Mesenchymal stem cell (in vitro differentiated cells and primary cell): ENCODE measurements at regions not wholly inside any gene's neighbourhood (a gene's known extent, or its start where the extent isn't known, plus 50 kb on each side); places are given as distances from the start of the nearest gene placed in this dataset.

Source experiments
- DNase-seq: peaks from one replicate; pipeline ENCODE4 v3.0.0-alpha.2; 2013
- H2AFZ ChIP-seq: one replicate; pipeline ENCODE4 v1.6.1; 2013; ENCODE audit warnings: low read depth, mild to moderate bottlenecking, control low read depth, inconsistent platforms, low read length, moderate library complexity
- H2AK5ac ChIP-seq: 2 replicates; pipeline ENCODE4 v1.6.1; 2013; ENCODE audit warnings: low read length, moderate library complexity, mild to moderate bottlenecking, inconsistent platforms; ENCODE audit not compliant: severe bottlenecking
- H2BK120ac ChIP-seq: one replicate; pipeline ENCODE4 v1.6.1; 2013; ENCODE audit warnings: low read depth, mild to moderate bottlenecking, inconsistent platforms, low read length, moderate library complexity
- H2BK12ac ChIP-seq, 2 experiments: one replicate each; pipeline ENCODE4 v1.6.1; 2013; ENCODE audit warnings: inconsistent platforms in 2 of 2, low read length in 2 of 2, mild to moderate bottlenecking in 2 of 2, moderate library complexity in 2 of 2, control low read depth in 1 of 2
- H2BK15ac ChIP-seq: one replicate; pipeline ENCODE4 v1.6.1; 2013; ENCODE audit warnings: mild to moderate bottlenecking, low read depth, inconsistent platforms; ENCODE audit not compliant: poor library complexity, severe bottlenecking
- H2BK5ac ChIP-seq: 2 replicates; pipeline ENCODE4 v1.6.1; 2013; ENCODE audit warnings: low read depth, mild to moderate bottlenecking, low read length, control low read depth, inconsistent platforms; ENCODE audit not compliant: poor library complexity, severe bottlenecking
- H3K14ac ChIP-seq, 2 experiments: one replicate each; pipeline ENCODE4 v1.6.1; 2013; ENCODE audit warnings: inconsistent platforms in 2 of 2, low read length in 2 of 2, control low read depth in 1 of 2, mild to moderate bottlenecking in 1 of 2, moderate library complexity in 1 of 2
- H3K18ac ChIP-seq, 2 experiments: one replicate each; pipeline ENCODE4 v1.6.1; 2013; ENCODE audit warnings: inconsistent platforms in 2 of 2, low read length in 2 of 2, control low read depth in 1 of 2, low read depth in 1 of 2, mild to moderate bottlenecking in 1 of 2
- H3K23ac ChIP-seq, 2 experiments: one replicate each; pipeline ENCODE4 v1.6.1; 2013; ENCODE audit warnings: inconsistent platforms in 2 of 2, low read length in 2 of 2, mild to moderate bottlenecking in 2 of 2, moderate library complexity in 2 of 2, control low read depth in 1 of 2
- H3K27ac ChIP-seq: 2 replicates; pipeline ENCODE4 v1.5.1; 2013; ENCODE audit warnings: mild to moderate bottlenecking, moderate library complexity, low read length, control low read depth, inconsistent platforms; ENCODE audit not compliant: poor library complexity, severe bottlenecking
- H3K27me3 ChIP-seq, 2 experiments: 2 replicates each; pipeline versions ENCODE4 v1.6.1 to v1.7.0; 2013; ENCODE audit warnings: low read length in 2 of 2, mild to moderate bottlenecking in 2 of 2, moderate library complexity in 2 of 2, control low read depth in 1 of 2, inconsistent platforms in 1 of 2; ENCODE audit not compliant: control insufficient read depth in 1 of 2, insufficient read depth in 1 of 2
- H3K36me3 ChIP-seq, 2 experiments: 2 replicates each; pipeline versions ENCODE4 v1.6.1 to v1.7.0; 2013; ENCODE audit warnings: low read length in 2 of 2, control low read depth in 1 of 2, inconsistent platforms in 1 of 2, low read depth in 1 of 2, mild to moderate bottlenecking in 1 of 2; ENCODE audit not compliant: insufficient read depth in 2 of 2, control insufficient read depth in 1 of 2
- H3K4ac ChIP-seq, 2 experiments: one replicate each; pipeline ENCODE4 v1.6.1; 2013; ENCODE audit warnings: inconsistent platforms in 2 of 2, low read length in 2 of 2, mild to moderate bottlenecking in 2 of 2, moderate library complexity in 2 of 2, control low read depth in 1 of 2, low read depth in 1 of 2
- H3K4me1 ChIP-seq: 2 replicates; pipeline ENCODE4 v1.6.1; 2013; ENCODE audit warnings: low read depth, low read length, control low read depth; ENCODE audit not compliant: control insufficient read depth, insufficient read depth
- H3K4me2 ChIP-seq: 2 replicates; pipeline ENCODE4 v1.6.1; 2013; ENCODE audit warnings: low read length, mild to moderate bottlenecking, inconsistent platforms; ENCODE audit not compliant: poor library complexity, severe bottlenecking
- H3K4me3 ChIP-seq, 2 experiments: 2 replicates each; pipeline versions ENCODE4 v1.5.1 to v1.7.0; 2013; ENCODE audit warnings: low read length in 2 of 2, mild to moderate bottlenecking in 2 of 2, control low read depth in 1 of 2, low read depth in 1 of 2; ENCODE audit not compliant: insufficient read depth in 1 of 2
- H3K79me1 ChIP-seq: replicated peaks from 2 replicates; pipeline ENCODE4 v1.6.1; 2013; ENCODE audit warnings: mild to moderate bottlenecking, control low read depth, low read length, inconsistent platforms; ENCODE audit not compliant: poor library complexity, severe bottlenecking
- H3K9ac ChIP-seq: 2 replicates; pipeline ENCODE4 v1.7.0; 2013; ENCODE audit warnings: mild to moderate bottlenecking, low read length, moderate library complexity
- H3K9me3 ChIP-seq: 2 replicates; pipeline ENCODE4 v1.7.0; 2013; ENCODE audit warnings: mild to moderate bottlenecking, low read length; ENCODE audit not compliant: control insufficient read depth
- H4K8ac ChIP-seq: one replicate; pipeline ENCODE4 v1.6.1; 2013; ENCODE audit warnings: inconsistent platforms, mild to moderate bottlenecking, low read length, moderate library complexity
- H4K91ac ChIP-seq: one replicate; pipeline ENCODE4 v1.6.1; 2013; ENCODE audit warnings: mild to moderate bottlenecking, low read length, inconsistent platforms
- WGBS: methylation state at CpG from one replicate; pipeline ENCODE4 v1.1.7; 2013; ENCODE audit warnings: mixed read lengths; 5-methylcytosine and 5-hydroxymethylcytosine counted together

DNA sequence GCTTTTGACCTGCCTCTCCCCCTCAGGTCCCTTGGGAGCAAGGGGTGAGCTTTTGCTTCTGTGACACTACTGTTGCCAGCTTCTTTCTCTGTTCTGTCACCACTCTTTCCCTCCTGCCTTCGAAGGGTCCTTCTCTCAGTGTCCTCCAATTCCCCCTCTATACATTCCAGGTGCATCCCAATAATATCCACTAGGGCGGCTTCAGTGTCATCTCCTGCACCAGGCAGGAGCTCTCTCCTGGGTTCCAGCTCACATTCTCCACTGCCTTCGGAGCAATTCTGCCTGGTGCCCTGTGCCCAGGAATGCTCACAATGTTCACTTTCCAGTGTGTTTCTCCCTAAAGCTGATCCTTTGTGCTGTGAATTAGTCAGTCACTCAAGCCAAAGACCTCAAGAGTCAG lies 83.9 kb upstream of the CXCL14 start:
- no peak overlapping the region for H3K4me3 ChIP-seq
- WGBS: 68% methylated on average over 3 of the region's 3 CpGs
- H3K4me2 ChIP-seq: no peak overlapping the region

DNA sequence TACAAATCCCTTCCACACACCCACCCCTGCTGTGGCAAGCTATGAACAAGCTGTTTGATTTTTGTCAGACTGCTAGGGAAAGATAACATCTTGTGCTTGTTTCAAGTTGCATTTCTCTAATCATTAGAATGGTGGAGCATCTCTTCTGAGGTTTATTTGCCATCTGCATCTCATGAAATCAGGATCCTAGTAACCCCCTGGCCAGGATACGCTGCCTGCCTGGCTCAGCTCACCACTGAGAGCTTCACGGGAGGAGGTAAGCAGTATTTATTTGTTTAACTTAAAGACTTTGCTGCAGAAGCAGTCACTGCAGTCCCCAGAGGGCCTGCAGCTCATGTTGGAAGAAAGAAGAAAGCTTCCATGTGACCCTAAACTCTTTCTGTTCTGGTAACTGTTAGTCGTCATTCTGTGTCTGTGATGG lies 83.3 kb upstream of the CXCL14 start:
- H3K79me1 ChIP-seq: no peaks in the 10 kb centered on the region
- no peak overlapping the region for H3K18ac ChIP-seq
- no peak overlapping the region for H2BK5ac ChIP-seq
- no peak overlapping the region for H2AFZ ChIP-seq
- no peak overlapping the region for H3K4ac ChIP-seq
- 18% methylated on average over 3 of the region's 3 CpGs for WGBS
- H3K14ac ChIP-seq: no peak overlapping the region
- no peak overlapping the region for H2BK12ac ChIP-seq
- peaks cover 0 to 40% of the 10 kb centered on the region in 2 experiments for H3K27me3 ChIP-seq
- H3K36me3 ChIP-seq: no peaks in the 10 kb centered on the region
- no peak for DNase-seq
- peaks cover 5% of the 10 kb centered on the region for H3K4me1 ChIP-seq
- no peak overlapping the region for H2BK120ac ChIP-seq
- H2BK15ac ChIP-seq: no peak overlapping the region
- H3K27ac ChIP-seq: no peak overlapping the region
- H4K91ac ChIP-seq: no peak overlapping the region
- H3K9me3 ChIP-seq: no peaks in the 10 kb centered on the region
- H2AK5ac ChIP-seq: no peak overlapping the region
- H3K23ac ChIP-seq: no peak overlapping the region
- H4K8ac ChIP-seq: no peak overlapping the region
- H3K4me3 ChIP-seq: no peak overlapping the region
- H3K4me2 ChIP-seq: no peak overlapping the region
- H3K9ac ChIP-seq: no peak overlapping the region

More for the DNA sequence above, 83.9 kb upstream of the CXCL14 start:
- no peak overlapping the region for H2BK5ac ChIP-seq
- H3K27ac ChIP-seq: no peak overlapping the region
- H3K4ac ChIP-seq: no peak overlapping the region
- H3K79me1 ChIP-seq: no peaks in the 10 kb centered on the region
- H3K27me3 ChIP-seq: peaks cover 0 to 37% of the 10 kb centered on the region in 2 experiments
- no peak overlapping the region for H2AFZ ChIP-seq
- H2BK15ac ChIP-seq: no peak overlapping the region
- no peaks in the 10 kb centered on the region for H3K36me3 ChIP-seq
- no peak overlapping the region for H4K91ac ChIP-seq
- H3K9me3 ChIP-seq: no peaks in the 10 kb centered on the region
- peak overlapping the region in 1 of 2 experiments; percentile 9 for H3K14ac ChIP-seq
- H3K4me1 ChIP-seq: peaks cover 5% of the 10 kb centered on the region
- H3K9ac ChIP-seq: no peak overlapping the region
- H3K18ac ChIP-seq: no peak overlapping the region
- no peak overlapping the region for H2BK12ac ChIP-seq
- H2BK120ac ChIP-seq: no peak overlapping the region
- no peak overlapping the region for H2AK5ac ChIP-seq
- no peak overlapping the region for H3K23ac ChIP-seq
- no peak for DNase-seq
- H4K8ac ChIP-seq: no peak overlapping the region

DNA sequence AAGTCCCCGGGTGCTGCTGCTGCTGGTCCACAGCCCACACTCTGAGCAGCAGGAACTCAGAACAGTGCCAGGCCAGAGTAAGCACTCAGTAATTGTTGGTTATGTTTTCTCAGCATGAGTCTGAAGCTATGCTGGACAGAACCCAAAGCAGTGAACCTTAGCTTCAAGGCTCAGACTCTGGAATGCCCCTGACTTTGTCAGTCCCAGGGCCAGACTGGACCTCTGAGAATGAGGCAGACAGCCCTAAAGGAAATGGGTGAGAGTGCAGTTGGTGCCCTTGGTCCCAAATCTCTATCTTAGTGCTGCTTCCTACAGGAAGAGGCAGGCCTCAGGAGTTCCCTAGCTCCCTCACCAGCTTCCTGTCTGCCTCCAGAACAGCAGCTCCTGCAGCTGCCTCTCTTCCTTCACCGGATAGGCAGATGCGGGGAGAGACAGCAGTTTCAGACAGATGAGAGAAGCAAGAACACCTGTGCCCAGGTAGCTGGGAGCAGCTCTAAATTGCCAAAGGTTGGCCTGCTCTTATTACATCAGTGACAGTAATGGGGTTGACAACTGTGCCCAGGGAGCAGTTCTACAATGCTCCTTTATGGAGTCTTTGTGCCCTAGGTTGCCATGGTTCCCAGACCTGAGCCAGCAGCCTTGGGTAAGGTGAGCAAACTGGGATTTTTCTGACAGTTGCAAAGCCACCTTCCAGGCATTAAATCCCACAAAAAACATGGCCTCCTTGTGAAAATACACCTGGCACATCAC lies 82.2 kb upstream of the CXCL14 start:
- WGBS: 88% methylated on average over 3 of the region's 3 CpGs
- Histone ChIP-seq H2BK15ac (no peak overlapping the region), H2BK120ac (no peak overlapping the region), H3K27ac (peak overlapping the region; percentile 40), H3K23ac (no peak overlapping the region), H2BK12ac (no peak overlapping the region), H3K9ac (no peak overlapping the region), H3K18ac (no peak overlapping the region), H4K91ac (no peak overlapping the region), H3K9me3 (no peaks in the 10 kb centered on the region), H3K4ac (no peak overlapping the region), H3K79me1 (no peaks in the 10 kb centered on the region), H3K4me1 (peaks cover 5% of the 10 kb centered on the region), H3K4me3 (no peak overlapping the region), H2BK5ac (no peak overlapping the region), H4K8ac (no peak overlapping the region), H3K4me2 (no peak overlapping the region), H2AFZ (no peak overlapping the region), H3K36me3 (no peaks in the 10 kb centered on the region), H3K27me3 (peaks cover 0 to 42% of the 10 kb centered on the region in 2 experiments), H2AK5ac (no peak overlapping the region), H3K14ac (peak overlapping the region in 1 of 2 experiments; percentile 75)
- no peak for DNase-seq

DNA sequence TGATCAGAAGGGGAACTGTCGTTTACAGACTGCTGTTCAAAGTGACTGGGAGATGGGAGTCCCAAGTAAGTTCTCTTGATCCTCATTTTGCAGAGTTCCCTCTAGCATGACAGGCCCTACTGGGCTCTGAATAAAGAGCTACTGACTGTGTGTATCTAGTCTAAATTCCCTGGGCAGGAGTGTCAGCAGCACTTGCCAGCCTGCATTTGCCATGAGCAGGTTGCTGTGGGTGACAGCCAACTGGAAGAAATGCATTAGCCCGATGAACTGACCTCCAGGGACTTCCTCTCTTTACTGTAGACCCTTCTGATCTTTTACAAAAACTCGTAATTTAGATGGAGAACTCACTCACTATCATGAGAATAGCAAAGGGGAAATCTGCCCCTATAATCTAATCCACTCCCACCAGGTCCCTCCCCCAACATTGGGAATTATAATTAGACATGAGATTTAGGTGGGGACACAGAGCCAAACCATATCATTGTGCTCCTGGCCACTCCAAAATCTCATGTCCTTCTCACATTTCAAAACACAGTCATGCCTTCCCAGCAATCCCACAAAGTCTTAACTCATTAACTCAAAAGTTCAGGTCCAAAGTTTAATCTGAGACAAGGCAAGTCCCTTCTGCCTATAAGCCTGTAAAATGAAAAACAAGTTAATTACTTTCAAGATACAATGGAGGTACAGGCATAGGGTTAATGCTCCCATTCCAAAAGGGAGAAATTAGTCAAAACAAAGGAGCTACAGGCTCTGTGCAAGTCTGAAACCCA lies 78.9 kb upstream of the CXCL14 start:
- no peak overlapping the region for H3K4me2 ChIP-seq
- no peak overlapping the region for H2AFZ ChIP-seq
- H2BK15ac ChIP-seq: no peak overlapping the region
- no peak overlapping the region for H3K18ac ChIP-seq
- no peaks in the 10 kb centered on the region for H3K36me3 ChIP-seq
- H2BK5ac ChIP-seq: no peak overlapping the region
- no peak overlapping the region for H4K8ac ChIP-seq
- H3K14ac ChIP-seq: no peak overlapping the region
- no peak overlapping the region for H3K4me3 ChIP-seq
- peaks cover 5% of the 10 kb centered on the region for H3K4me1 ChIP-seq
- H2BK12ac ChIP-seq: no peak overlapping the region
- peaks cover 5 to 56% of the 10 kb centered on the region in 2 experiments for H3K27me3 ChIP-seq
- whole genome bisulfite sequencing: 39% methylated on average over 3 of the region's 3 CpGs
- no peak overlapping the region for H3K27ac ChIP-seq
- no peaks in the 10 kb centered on the region for H3K79me1 ChIP-seq
- DNase-seq: no peak
- no peak overlapping the region for H3K23ac ChIP-seq
- no peaks in the 10 kb centered on the region for H3K9me3 ChIP-seq
- no peak overlapping the region for H3K4ac ChIP-seq
- H2BK120ac ChIP-seq: no peak overlapping the region
- no peak overlapping the region for H3K9ac ChIP-seq
- no peak overlapping the region for H4K91ac ChIP-seq
- H2AK5ac ChIP-seq: no peak overlapping the region
